Adrenal gland (tissue), 9 donors: ENCODE measurements at regions not wholly inside any gene's neighbourhood (a gene's known extent, or its start where the extent isn't known, plus 50 kb on each side); places are given as distances from the start of the nearest gene placed in this dataset.

Experiments
- DNase-seq, 7 donors: peaks; one replicate each; pipeline ENCODE4 v3.0.0-alpha.2; 2019 to 2020
- H3K27ac ChIP-seq, 5 donors: fragments of 200-600 bp; sonication (generic) in 4 of 5; 1 replicate in 3 of 5; 2 replicates in 2 of 5; pipeline versions ENCODE4 v1.5.1 to v1.8.0; 2016 to 2020; ENCODE audit warnings: mild to moderate bottlenecking in 1 of 5
- H3K27me3 ChIP-seq: fragments of 200-600 bp; 2 replicates; pipeline ENCODE4 v1.8.0; 2021
- H3K36me3 ChIP-seq, 2 donors: fragments of 200-600 bp; replicated peaks in 1 of 2; 1 replicate in 1 of 2; 2 replicates in 1 of 2; pipeline versions ENCODE4 v1.5.1 to v1.8.0; 2018 to 2022
- H3K4me1 ChIP-seq, 2 donors: fragments of 200-600 bp; replicated peaks in 1 of 2; 1 replicate in 1 of 2; 2 replicates in 1 of 2; pipeline versions ENCODE4 v1.5.1 to v1.8.0; 2018 to 2021
- H3K4me3 ChIP-seq, 4 donors: fragments of 200-600 bp; sonication (generic) in 3 of 4; one replicate each; pipeline ENCODE4 v1.5.1; 2016 to 2018
- H3K9me3 ChIP-seq, 3 donors: fragments of 200-600 bp; sonication (generic) in 1 of 3; replicated peaks in 1 of 3; 1 replicate in 2 of 3; 2 replicates in 1 of 3; pipeline versions ENCODE4 v1.5.1 to v1.8.0; 2016 to 2021
- CTCF ChIP-seq, 6 experiments: fragments of 450-650 bp in 4 of 6; fragments of 200-600 bp in 2 of 6; sonication (generic) in 1 of 6; IDR thresholded peaks; 1 replicate in 5 of 6; 2 replicates in 1 of 6; pipeline versions ENCODE4 v1.5.1 to v1.8.0; 2016 to 2021; ENCODE audit warnings: antibody characterized with exemption in 6 of 6, mild to moderate bottlenecking in 2 of 6, moderate library complexity in 1 of 6
- POLR2A ChIP-seq, 2 donors: fragments of 450-650 bp; IDR thresholded peaks; one replicate each; pipeline ENCODE4 v1.6.1; 2017; ENCODE audit warnings: antibody characterized with exemption in 2 of 2, mild to moderate bottlenecking in 2 of 2, moderate library complexity in 1 of 2
- WGBS, 4 donors: extraction: QIAGEN DNeasy Blood & Tissue Kit in 2 of 4; methylation state at CpG; one replicate each; pipeline versions ENCODE4 v1.1.5 to v1.1.7; 2013 to 2017; 5-methylcytosine and 5-hydroxymethylcytosine counted together
- intact Hi-C, 2 donors: fragments of 100-400 bp; cut with DNase I; formaldehyde crosslinking; loops; one replicate each; pipeline versions ENCODE4 v1.14.1 to v1.15.0; 2022 to 2023
- donor health status: healthy with polysubstance abuse.
- donor health status: Bipolar disorder and iron deficiency.
- donor health status: DM: yes; HTN: yes; CAD: no.
- donor health status: DM: no; HTN: no; CAD: no.
- donor health status: DM: no; HTN: no; CAD: no.

DNA sequence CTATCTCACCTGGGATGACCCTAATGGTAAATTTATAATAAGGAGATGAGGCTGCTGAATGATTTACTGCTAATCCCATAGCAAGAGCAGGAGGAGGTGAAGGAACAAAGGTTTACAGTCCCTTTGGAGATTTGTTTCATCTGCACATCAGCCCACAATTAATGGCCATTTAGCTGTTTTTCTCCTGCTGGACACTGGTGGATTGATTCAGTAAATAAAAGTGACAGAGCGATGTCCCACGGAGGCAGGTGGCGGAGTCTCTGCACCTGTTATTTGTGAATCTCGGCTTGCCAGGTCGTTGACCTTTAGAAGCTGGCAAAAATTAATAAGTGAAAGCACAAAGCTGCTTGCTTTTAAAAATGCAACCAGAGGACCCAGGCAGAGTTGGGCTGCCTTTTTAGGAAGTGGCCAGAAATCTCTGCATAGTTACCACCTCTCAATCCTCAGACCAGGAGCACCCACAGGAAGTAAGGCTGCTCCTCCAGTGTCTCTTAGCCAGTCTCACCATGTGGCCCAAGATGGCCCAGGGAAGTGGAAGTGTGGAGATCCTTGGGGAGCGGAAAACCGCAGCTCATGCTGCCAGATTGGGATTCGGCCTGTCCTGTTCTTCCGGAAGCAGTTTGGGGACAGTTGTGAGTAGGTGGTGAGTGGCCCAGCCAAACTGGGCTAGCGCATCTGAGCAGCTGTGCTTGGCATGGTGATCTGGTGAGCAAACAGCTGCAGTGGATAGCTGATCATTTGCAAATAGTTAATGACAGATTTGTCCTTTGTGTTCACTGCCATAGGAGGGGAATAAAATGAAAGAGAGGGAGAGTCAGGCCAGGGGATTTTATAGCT lies 1005.7 kb upstream of the PIK3C3 start:
- intact Hi-C loops, result no loop called here
- Histone ChIP-seq H3K36me3 (no peaks in the 10 kb centered on the region), H3K4me3 (no peak overlapping the region), H3K9me3 (no peaks in the 10 kb centered on the region), H3K4me1 (no peaks in the 10 kb centered on the region), H3K27me3 (no peaks in the 10 kb centered on the region), H3K27ac (no peak overlapping the region)
- no peak for DNase-seq
- 74 to 84% (median 82%) methylated on average over 9 to 10 of the region's 10 CpGs for WGBS, 4 donors
- TF ChIP-seq CTCF (IDR thresholded peaks at IDR 0.05) (no peak), POLR2A (IDR thresholded peaks at IDR 0.05) (no peak)

DNA sequence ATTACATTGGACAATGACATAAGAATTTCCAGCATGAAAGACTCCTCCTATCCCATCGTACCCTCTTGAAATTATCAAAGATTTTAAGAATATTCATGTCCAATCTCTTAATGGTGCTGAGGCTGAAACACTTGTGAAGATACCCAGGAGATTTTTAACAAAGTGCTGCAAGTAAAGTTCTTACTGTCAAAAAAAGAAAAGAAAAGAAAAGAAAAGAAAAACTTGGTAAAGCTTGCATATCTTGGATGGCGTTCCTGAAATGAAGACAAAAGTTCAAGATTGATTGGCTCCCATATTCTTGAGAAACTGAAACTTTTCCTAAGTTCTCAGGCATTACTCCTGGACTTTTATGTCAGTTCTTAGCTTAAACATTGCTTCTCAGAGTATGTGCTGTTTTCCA lies 1010.5 kb upstream of the PIK3C3 start:
- 51 to 56% (median 53%) methylated on average over 2 of the region's 2 CpGs for WGBS, 4 donors
- DNase-seq, result no peak
- intact Hi-C loops, result no loop called here
- H3K27ac ChIP-seq, result no peak overlapping the region
- TF ChIP-seq POLR2A (IDR thresholded peaks at IDR 0.05) (no peak), CTCF (IDR thresholded peaks at IDR 0.05) (no peak)
- no peaks in the 10 kb centered on the region for H3K4me1 ChIP-seq
- no peaks in the 10 kb centered on the region for H3K9me3 ChIP-seq
- no peaks in the 10 kb centered on the region for H3K36me3 ChIP-seq
- no peaks in the 10 kb centered on the region for H3K27me3 ChIP-seq
- no peak overlapping the region for H3K4me3 ChIP-seq

GRCh38 chr18:40939656-40940515 lies 1015.1 kb upstream of the PIK3C3 start:
- no peak overlapping the region for H3K4me3 ChIP-seq
- no peak for DNase-seq
- TF ChIP-seq CTCF (IDR thresholded peaks at IDR 0.05), result no peak
- no peak for TF ChIP-seq POLR2A (IDR thresholded peaks at IDR 0.05)
- WGBS, 4 donors, result 75 to 83% (median 77%) methylated on average over 21 to 31 of the region's 31 CpGs
- H3K36me3 ChIP-seq, result no peaks in the 10 kb centered on the region
- intact Hi-C loops, result no loop called here
- H3K9me3 ChIP-seq, result no peaks in the 10 kb centered on the region
- H3K27me3 ChIP-seq, result no peaks in the 10 kb centered on the region
- no peaks in the 10 kb centered on the region for H3K4me1 ChIP-seq
- H3K27ac ChIP-seq, result no peak overlapping the region

- no peak for DNase-seq
- Histone ChIP-seq H3K27me3 (no peaks in the 10 kb centered on the region), H3K36me3 (no peaks in the 10 kb centered on the region), H3K4me3 (no peak overlapping the region), H3K27ac (no peak overlapping the region), H3K4me1 (no peaks in the 10 kb centered on the region), H3K9me3 (no peaks in the 10 kb centered on the region)
- TF ChIP-seq CTCF (IDR thresholded peaks at IDR 0.05) (no peak), POLR2A (IDR thresholded peaks at IDR 0.05) (no peak)
- intact Hi-C loops, result no loop called here
- WGBS, 4 donors, result 69 to 81% (median 77%) methylated on average over 2 of the region's 2 CpGs
Measured at GRCh38 chr18:40938615-40939014, 1016.4 kb upstream of the PIK3C3 start.
